ENCODE measurements at regions not wholly inside any gene's neighbourhood (a gene's known extent, or its start where the extent isn't known, plus 50 kb on each side); places are given as distances from the start of the nearest gene placed in this dataset.

GRCh38 chr2:64859312-64860212 lies 129.6 kb upstream of the SLC1A4 start (continued):
- TF ChIP-seq, protein P1, sequence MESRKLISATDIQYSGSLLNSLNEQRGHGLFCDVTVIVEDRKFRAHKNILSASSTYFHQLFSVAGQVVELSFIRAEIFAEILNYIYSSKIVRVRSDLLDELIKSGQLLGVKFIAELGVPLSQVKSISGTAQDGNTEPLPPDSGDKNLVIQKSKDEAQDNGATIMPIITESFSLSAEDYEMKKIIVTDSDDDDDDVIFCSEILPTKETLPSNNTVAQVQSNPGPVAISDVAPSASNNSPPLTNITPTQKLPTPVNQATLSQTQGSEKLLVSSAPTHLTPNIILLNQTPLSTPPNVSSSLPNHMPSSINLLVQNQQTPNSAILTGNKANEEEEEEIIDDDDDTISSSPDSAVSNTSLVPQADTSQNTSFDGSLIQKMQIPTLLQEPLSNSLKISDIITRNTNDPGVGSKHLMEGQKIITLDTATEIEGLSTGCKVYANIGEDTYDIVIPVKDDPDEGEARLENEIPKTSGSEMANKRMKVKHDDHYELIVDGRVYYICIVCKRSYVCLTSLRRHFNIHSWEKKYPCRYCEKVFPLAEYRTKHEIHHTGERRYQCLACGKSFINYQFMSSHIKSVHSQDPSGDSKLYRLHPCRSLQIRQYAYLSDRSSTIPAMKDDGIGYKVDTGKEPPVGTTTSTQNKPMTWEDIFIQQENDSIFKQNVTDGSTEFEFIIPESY (CRISPR knock-in tag; IDR thresholded peaks at IDR 0.05): no peak
- TF ChIP-seq CSRNP1 (CRISPR knock-in tag; IDR thresholded peaks at IDR 0.05) (no peak), HOXA5 (CRISPR knock-in tag; IDR thresholded peaks at IDR 0.05) (no peak), ZNF207 (IDR thresholded peaks at IDR 0.05; ENCODE audit: borderline replicate concordance) (no peak), FOSL2 (CRISPR knock-in tag; IDR thresholded peaks at IDR 0.05) (no peak), MYC (CRISPR knock-in tag; IDR thresholded peaks at IDR 0.05; ENCODE audit: borderline replicate concordance) (peak; percentile 36; the same call in 1 of the 2 replicates), EED (CRISPR knock-in tag; IDR thresholded peaks at IDR 0.05) (no peak), FOXJ3 (CRISPR knock-in tag; IDR thresholded peaks at IDR 0.05; ENCODE audit: borderline replicate concordance) (no peak), TIGD3 (CRISPR knock-in tag; IDR thresholded peaks at IDR 0.05; ENCODE audit: borderline replicate concordance) (no peak), ATAD3A (CRISPR knock-in tag; IDR thresholded peaks at IDR 0.05) (no peak), SMYD3 (CRISPR knock-in tag; IDR thresholded peaks at IDR 0.05) (no peak), HBP1 (CRISPR knock-in tag; IDR thresholded peaks at IDR 0.05; ENCODE audit: low read depth) (no peak), SRSF1 (optimal IDR thresholded peaks at IDR 0.05; ENCODE audit: low read depth, low read length) (no peak), ZNF546 (CRISPR knock-in tag; conservative IDR thresholded peaks at IDR 0.05) (no peak), SIN3A (IDR thresholded peaks at IDR 0.05; ENCODE audit: borderline replicate concordance, low read depth, low read length) (no peak)
- TF ChIP-seq, protein P2, sequence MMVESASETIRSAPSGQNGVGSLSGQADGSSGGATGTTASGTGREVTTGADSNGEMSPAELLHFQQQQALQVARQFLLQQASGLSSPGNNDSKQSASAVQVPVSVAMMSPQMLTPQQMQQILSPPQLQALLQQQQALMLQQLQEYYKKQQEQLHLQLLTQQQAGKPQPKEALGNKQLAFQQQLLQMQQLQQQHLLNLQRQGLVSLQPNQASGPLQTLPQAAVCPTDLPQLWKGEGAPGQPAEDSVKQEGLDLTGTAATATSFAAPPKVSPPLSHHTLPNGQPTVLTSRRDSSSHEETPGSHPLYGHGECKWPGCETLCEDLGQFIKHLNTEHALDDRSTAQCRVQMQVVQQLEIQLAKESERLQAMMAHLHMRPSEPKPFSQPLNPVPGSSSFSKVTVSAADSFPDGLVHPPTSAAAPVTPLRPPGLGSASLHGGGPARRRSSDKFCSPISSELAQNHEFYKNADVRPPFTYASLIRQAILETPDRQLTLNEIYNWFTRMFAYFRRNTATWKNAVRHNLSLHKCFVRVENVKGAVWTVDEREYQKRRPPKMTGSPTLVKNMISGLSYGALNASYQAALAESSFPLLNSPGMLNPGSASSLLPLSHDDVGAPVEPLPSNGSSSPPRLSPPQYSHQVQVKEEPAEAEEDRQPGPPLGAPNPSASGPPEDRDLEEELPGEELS (CRISPR knock-in tag; IDR thresholded peaks at IDR 0.05): no peak
- TF ChIP-seq, protein P3, sequence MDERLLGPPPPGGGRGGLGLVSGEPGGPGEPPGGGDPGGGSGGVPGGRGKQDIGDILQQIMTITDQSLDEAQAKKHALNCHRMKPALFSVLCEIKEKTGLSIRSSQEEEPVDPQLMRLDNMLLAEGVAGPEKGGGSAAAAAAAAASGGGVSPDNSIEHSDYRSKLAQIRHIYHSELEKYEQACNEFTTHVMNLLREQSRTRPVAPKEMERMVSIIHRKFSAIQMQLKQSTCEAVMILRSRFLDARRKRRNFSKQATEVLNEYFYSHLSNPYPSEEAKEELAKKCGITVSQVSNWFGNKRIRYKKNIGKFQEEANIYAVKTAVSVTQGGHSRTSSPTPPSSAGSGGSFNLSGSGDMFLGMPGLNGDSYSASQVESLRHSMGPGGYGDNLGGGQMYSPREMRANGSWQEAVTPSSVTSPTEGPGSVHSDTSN (CRISPR knock-in tag; IDR thresholded peaks at IDR 0.05): no peak

Measured in HepG2 (cell line).